GM23338 (cell line): ENCODE measurements at regions not wholly inside any gene's neighbourhood (a gene's known extent, or its start where the extent isn't known, plus 50 kb on each side); places are given as distances from the start of the nearest gene placed in this dataset.

ENCODE experiments used
- ATAC-seq: fragments of 200-7000 bp; cut with Tn5 transposase; 3 replicates; pipeline ENCODE4 v1.9.1; 2020
- DNase-seq: peaks from one replicate; pipeline ENCODE4 v3.0.0-alpha.2; 2015; ENCODE audit warnings: low spot score
- H2AFZ ChIP-seq: fragments of 200-600 bp; sonication (generic); 2 replicates; pipeline ENCODE4 v1.8.0; 2016; ENCODE audit warnings: antibody characterized with exemption, mild to moderate bottlenecking, moderate library complexity
- H3F3A ChIP-seq: fragments of 200-600 bp; sonication (generic); replicated peaks from 2 replicates; pipeline ENCODE4 v1.8.0; 2017; ENCODE audit warnings: antibody characterized with exemption, mixed run types, low read depth
- H3K27ac ChIP-seq: fragments of 200-600 bp; sonication (generic); 2 replicates; pipeline ENCODE4 v1.6.1; 2016; ENCODE audit warnings: low read depth
- H3K27me3 ChIP-seq: fragments of 200-600 bp; sonication (generic); 2 replicates; pipeline ENCODE4 v1.8.0; 2016; ENCODE audit warnings: mild to moderate bottlenecking, mixed run types, moderate library complexity; ENCODE audit not compliant: insufficient read depth
- H3K36me3 ChIP-seq: fragments of 200-600 bp; sonication (generic); 2 replicates; pipeline ENCODE4 v1.8.0; 2016; ENCODE audit warnings: mild to moderate bottlenecking; ENCODE audit not compliant: insufficient read depth
- H3K4me1 ChIP-seq: fragments of 200-600 bp; sonication (generic); 2 replicates; pipeline ENCODE4 v1.8.0; 2016; ENCODE audit warnings: mild to moderate bottlenecking, moderate library complexity; ENCODE audit not compliant: insufficient read depth
- H3K4me2 ChIP-seq: fragments of 200-600 bp; sonication (generic); 2 replicates; pipeline ENCODE4 v1.7.1; 2017; ENCODE audit warnings: mixed run types
- H3K4me3 ChIP-seq: fragments of 200-600 bp; sonication (generic); 2 replicates; pipeline ENCODE4 v1.6.1; 2016; ENCODE audit warnings: mixed run types
- H3K79me2 ChIP-seq: fragments of 200-600 bp; sonication (generic); replicated peaks from 2 replicates; pipeline ENCODE4 v1.8.0; 2017; ENCODE audit warnings: mild to moderate bottlenecking; ENCODE audit not compliant: insufficient read depth
- H3K9me2 ChIP-seq: fragments of 200-600 bp; sonication (generic); 2 replicates; pipeline ENCODE4 v1.8.0; 2017; ENCODE audit not compliant: insufficient read depth
- H4K20me1 ChIP-seq: fragments of 200-600 bp; sonication (generic); replicated peaks from 2 replicates; pipeline ENCODE4 v1.8.0; 2017; ENCODE audit warnings: mild to moderate bottlenecking; ENCODE audit not compliant: insufficient read depth
- H3K27ac Mint-ChIP-seq: 2 replicates; pipeline ENCODE4 v1.8.0; 2020; ENCODE audit warnings: inconsistent platforms, mild to moderate bottlenecking, moderate library complexity, mixed read lengths
- H3K27me3 Mint-ChIP-seq: 3 replicates; pipeline ENCODE4 v1.8.0; 2022; ENCODE audit warnings: low read depth, mild to moderate bottlenecking, moderate library complexity, mixed read lengths, inconsistent platforms; ENCODE audit not compliant: insufficient read depth, poor library complexity
- H3K36me3 Mint-ChIP-seq: 3 replicates; pipeline ENCODE4 v1.8.0; 2021; ENCODE audit warnings: low read depth, mild to moderate bottlenecking, inconsistent platforms, moderate library complexity, mixed read lengths
- H3K4me1 Mint-ChIP-seq: 3 replicates; pipeline ENCODE4 v1.8.0; 2020; ENCODE audit warnings: mild to moderate bottlenecking, inconsistent platforms, mixed read lengths
- H3K4me3 Mint-ChIP-seq: 3 replicates; pipeline ENCODE4 v1.8.0; 2021; ENCODE audit warnings: moderate library complexity, mild to moderate bottlenecking, inconsistent platforms, mixed read lengths
- H3K9me3 Mint-ChIP-seq: 3 replicates; pipeline ENCODE4 v1.8.0; 2020; ENCODE audit warnings: moderate library complexity, mild to moderate bottlenecking, inconsistent platforms, mixed read lengths
- CREB1 ChIP-seq: fragments of 250-450 bp; sonication (Bioruptor Pico); IDR thresholded peaks from 2 replicates; pipeline ENCODE4 v1.5.0; 2020; ENCODE audit warnings: low read depth, mild to moderate bottlenecking, moderate library complexity
- EZH2 ChIP-seq: fragments of 200-600 bp; sonication (generic); IDR thresholded peaks from one replicate; pipeline ENCODE4 v1.8.0; 2017; ENCODE audit warnings: antibody characterized with exemption, mild to moderate bottlenecking, low read depth; ENCODE audit not compliant: unreplicated experiment
- EZH2phosphoT487 ChIP-seq: fragments of 200-600 bp; sonication (generic); IDR thresholded peaks from one replicate; pipeline ENCODE4 v1.8.1; 2018; ENCODE audit warnings: antibody characterized with exemption; ENCODE audit not compliant: unreplicated experiment
- POLR2AphosphoS5 ChIP-seq: IDR thresholded peaks from 2 replicates; pipeline ENCODE4 v1.6.1; 2016; ENCODE audit warnings: antibody characterized with exemption, low read depth
- STAT1 ChIP-seq: IDR thresholded peaks from one replicate; pipeline ENCODE4 v1.6.1; 2016; ENCODE audit warnings: antibody characterized with exemption; ENCODE audit not compliant: unreplicated experiment
- ZNF114 ChIP-seq: fragments of 250-450 bp; sonication (Bioruptor Pico); IDR thresholded peaks from 2 replicates; pipeline ENCODE4 v1.5.0; 2020; ENCODE audit warnings: mild to moderate bottlenecking, moderate library complexity
- ZNF331 ChIP-seq: fragments of 250-450 bp; sonication (Bioruptor Pico); IDR thresholded peaks from 2 replicates; pipeline ENCODE4 v1.5.0; 2020; ENCODE audit warnings: low read depth, mild to moderate bottlenecking, moderate library complexity
- TF ChIP-seq, protein P1 (sequence below): IDR thresholded peaks from one replicate; pipeline ENCODE4 v1.6.1; 2018; ENCODE audit warnings: antibody characterized with exemption; ENCODE audit not compliant: unreplicated experiment
- TF ChIP-seq, protein P2 (sequence below): fragments of 250-450 bp; sonication (Bioruptor Pico); IDR thresholded peaks from 2 replicates; pipeline ENCODE4 v1.5.0; 2020; ENCODE audit warnings: mild to moderate bottlenecking, moderate library complexity
- TF ChIP-seq, protein P3 (sequence below): IDR thresholded peaks from 2 replicates; pipeline ENCODE4 v1.6.1; 2016; ENCODE audit warnings: antibody characterized with exemption

DNA sequence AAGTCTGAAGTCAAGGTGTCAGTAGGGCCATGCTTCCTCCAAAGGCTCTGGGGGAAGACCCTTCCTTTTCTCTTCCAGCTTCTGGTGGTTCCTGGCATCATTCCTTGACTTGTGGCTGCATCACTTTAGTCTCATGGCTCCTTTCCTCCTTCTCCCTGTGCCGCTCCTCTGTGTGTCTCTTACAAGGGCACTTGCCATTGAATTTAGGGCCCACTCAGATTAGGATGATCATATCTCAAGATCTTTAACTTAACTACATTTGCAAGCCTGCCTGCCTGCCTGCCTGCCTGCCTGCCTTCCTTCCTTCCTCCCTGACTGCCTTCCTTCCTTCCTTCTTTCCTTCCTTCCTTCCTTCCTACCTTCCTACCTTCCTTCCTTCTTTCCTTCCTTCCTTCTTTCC lies 89.7 kb upstream of the MPHOSPH6 start (continued):
- TF ChIP-seq, protein P1, sequence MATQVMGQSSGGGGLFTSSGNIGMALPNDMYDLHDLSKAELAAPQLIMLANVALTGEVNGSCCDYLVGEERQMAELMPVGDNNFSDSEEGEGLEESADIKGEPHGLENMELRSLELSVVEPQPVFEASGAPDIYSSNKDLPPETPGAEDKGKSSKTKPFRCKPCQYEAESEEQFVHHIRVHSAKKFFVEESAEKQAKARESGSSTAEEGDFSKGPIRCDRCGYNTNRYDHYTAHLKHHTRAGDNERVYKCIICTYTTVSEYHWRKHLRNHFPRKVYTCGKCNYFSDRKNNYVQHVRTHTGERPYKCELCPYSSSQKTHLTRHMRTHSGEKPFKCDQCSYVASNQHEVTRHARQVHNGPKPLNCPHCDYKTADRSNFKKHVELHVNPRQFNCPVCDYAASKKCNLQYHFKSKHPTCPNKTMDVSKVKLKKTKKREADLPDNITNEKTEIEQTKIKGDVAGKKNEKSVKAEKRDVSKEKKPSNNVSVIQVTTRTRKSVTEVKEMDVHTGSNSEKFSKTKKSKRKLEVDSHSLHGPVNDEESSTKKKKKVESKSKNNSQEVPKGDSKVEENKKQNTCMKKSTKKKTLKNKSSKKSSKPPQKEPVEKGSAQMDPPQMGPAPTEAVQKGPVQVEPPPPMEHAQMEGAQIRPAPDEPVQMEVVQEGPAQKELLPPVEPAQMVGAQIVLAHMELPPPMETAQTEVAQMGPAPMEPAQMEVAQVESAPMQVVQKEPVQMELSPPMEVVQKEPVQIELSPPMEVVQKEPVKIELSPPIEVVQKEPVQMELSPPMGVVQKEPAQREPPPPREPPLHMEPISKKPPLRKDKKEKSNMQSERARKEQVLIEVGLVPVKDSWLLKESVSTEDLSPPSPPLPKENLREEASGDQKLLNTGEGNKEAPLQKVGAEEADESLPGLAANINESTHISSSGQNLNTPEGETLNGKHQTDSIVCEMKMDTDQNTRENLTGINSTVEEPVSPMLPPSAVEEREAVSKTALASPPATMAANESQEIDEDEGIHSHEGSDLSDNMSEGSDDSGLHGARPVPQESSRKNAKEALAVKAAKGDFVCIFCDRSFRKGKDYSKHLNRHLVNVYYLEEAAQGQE, result no peak
- TF ChIP-seq CREB1 (CRISPR knock-in tag), result no peak

DNA sequence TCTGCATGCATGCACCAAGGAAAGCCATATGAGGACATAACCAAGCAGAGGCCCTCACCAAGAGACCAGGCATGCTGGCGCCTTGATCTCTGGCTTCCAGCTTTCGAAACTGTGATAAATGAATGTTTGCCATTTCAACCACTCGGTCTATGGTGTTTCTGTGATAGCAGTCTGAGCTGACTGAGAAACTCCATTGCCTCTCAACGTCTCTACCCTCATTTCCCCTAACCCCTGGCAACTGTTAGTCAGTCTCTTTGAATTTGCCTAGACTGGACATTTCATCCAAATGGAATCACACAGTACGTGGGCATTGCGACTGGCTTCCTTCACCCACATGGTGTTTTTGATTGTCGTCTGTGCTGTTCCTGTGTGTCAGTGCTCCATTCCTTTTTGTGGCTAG lies 88.0 kb upstream of the MPHOSPH6 start:
- Histone ChIP-seq H2AFZ (peak overlapping the region; percentile 76; the same call in 1 of the 2 replicates), H3K27ac (no peak overlapping the region), H3K9me2 (no peaks in the 10 kb centered on the region; the same call in 1 of the 2 replicates), H3K4me1 (no peaks in the 10 kb centered on the region), H3K27me3 (no peaks in the 10 kb centered on the region), H3K4me2 (no peak overlapping the region), H3K4me3 (no peak overlapping the region), H3F3A (no peaks in the 10 kb centered on the region), H3K79me2 (no peaks in the 10 kb centered on the region), H4K20me1 (no peaks in the 10 kb centered on the region), H3K36me3 (no peaks in the 10 kb centered on the region)
- Mint-ChIP-seq H3K4me1 (no peaks in the 10 kb centered on the region), H3K4me3 (no peak overlapping the region), H3K27ac (peak overlapping the region; percentile 69; the same call in 1 of the 2 replicates), H3K36me3 (no peaks in the 10 kb centered on the region), H3K27me3 (peaks cover 9% of the 10 kb centered on the region), H3K9me3 (no peaks in the 10 kb centered on the region)
- no peak for ATAC-seq
- no peak for DNase-seq
- TF ChIP-seq EZH2 (no peak), STAT1 (no peak)

DNA sequence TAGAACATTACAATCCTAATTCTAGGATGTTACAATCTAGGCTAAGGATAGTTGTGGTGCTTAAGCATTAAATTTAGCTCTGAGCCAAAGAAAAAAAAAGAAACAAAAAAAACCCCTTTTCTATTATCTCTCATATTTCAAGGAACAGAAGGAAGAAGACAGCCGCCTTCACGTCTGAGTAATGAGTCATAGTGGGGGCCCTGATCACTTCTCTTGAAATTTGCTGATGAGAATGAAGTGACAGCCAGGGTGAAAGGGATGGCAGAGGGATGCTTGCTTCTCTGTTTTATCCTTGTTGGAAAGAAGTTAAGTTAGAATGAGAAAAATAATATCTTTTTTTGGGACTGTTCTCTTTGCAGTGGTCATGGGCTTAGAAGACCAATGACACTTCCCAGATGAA lies 82.6 kb upstream of the MPHOSPH6 start:
- Histone ChIP-seq H2AFZ (no peak overlapping the region), H3K27ac (no peak overlapping the region), H3F3A (no peaks in the 10 kb centered on the region), H3K4me3 (no peak overlapping the region), H4K20me1 (no peaks in the 10 kb centered on the region), H3K9me2 (no peaks in the 10 kb centered on the region; the same call in 1 of the 2 replicates), H3K27me3 (no peaks in the 10 kb centered on the region), H3K4me2 (no peak overlapping the region), H3K4me1 (no peaks in the 10 kb centered on the region), H3K79me2 (no peaks in the 10 kb centered on the region), H3K36me3 (no peaks in the 10 kb centered on the region)
- no peak for ATAC-seq
- Mint-ChIP-seq H3K9me3 (no peaks in the 10 kb centered on the region; the same call in 2 of the 3 replicates), H3K27me3 (peaks cover 3% of the 10 kb centered on the region), H3K36me3 (no peaks in the 10 kb centered on the region), H3K4me1 (no peaks in the 10 kb centered on the region), H3K27ac (no peak overlapping the region), H3K4me3 (no peak overlapping the region)
- DNase-seq, result no peak
- TF ChIP-seq POLR2AphosphoS5, result no peak
- TF ChIP-seq, protein P2, sequence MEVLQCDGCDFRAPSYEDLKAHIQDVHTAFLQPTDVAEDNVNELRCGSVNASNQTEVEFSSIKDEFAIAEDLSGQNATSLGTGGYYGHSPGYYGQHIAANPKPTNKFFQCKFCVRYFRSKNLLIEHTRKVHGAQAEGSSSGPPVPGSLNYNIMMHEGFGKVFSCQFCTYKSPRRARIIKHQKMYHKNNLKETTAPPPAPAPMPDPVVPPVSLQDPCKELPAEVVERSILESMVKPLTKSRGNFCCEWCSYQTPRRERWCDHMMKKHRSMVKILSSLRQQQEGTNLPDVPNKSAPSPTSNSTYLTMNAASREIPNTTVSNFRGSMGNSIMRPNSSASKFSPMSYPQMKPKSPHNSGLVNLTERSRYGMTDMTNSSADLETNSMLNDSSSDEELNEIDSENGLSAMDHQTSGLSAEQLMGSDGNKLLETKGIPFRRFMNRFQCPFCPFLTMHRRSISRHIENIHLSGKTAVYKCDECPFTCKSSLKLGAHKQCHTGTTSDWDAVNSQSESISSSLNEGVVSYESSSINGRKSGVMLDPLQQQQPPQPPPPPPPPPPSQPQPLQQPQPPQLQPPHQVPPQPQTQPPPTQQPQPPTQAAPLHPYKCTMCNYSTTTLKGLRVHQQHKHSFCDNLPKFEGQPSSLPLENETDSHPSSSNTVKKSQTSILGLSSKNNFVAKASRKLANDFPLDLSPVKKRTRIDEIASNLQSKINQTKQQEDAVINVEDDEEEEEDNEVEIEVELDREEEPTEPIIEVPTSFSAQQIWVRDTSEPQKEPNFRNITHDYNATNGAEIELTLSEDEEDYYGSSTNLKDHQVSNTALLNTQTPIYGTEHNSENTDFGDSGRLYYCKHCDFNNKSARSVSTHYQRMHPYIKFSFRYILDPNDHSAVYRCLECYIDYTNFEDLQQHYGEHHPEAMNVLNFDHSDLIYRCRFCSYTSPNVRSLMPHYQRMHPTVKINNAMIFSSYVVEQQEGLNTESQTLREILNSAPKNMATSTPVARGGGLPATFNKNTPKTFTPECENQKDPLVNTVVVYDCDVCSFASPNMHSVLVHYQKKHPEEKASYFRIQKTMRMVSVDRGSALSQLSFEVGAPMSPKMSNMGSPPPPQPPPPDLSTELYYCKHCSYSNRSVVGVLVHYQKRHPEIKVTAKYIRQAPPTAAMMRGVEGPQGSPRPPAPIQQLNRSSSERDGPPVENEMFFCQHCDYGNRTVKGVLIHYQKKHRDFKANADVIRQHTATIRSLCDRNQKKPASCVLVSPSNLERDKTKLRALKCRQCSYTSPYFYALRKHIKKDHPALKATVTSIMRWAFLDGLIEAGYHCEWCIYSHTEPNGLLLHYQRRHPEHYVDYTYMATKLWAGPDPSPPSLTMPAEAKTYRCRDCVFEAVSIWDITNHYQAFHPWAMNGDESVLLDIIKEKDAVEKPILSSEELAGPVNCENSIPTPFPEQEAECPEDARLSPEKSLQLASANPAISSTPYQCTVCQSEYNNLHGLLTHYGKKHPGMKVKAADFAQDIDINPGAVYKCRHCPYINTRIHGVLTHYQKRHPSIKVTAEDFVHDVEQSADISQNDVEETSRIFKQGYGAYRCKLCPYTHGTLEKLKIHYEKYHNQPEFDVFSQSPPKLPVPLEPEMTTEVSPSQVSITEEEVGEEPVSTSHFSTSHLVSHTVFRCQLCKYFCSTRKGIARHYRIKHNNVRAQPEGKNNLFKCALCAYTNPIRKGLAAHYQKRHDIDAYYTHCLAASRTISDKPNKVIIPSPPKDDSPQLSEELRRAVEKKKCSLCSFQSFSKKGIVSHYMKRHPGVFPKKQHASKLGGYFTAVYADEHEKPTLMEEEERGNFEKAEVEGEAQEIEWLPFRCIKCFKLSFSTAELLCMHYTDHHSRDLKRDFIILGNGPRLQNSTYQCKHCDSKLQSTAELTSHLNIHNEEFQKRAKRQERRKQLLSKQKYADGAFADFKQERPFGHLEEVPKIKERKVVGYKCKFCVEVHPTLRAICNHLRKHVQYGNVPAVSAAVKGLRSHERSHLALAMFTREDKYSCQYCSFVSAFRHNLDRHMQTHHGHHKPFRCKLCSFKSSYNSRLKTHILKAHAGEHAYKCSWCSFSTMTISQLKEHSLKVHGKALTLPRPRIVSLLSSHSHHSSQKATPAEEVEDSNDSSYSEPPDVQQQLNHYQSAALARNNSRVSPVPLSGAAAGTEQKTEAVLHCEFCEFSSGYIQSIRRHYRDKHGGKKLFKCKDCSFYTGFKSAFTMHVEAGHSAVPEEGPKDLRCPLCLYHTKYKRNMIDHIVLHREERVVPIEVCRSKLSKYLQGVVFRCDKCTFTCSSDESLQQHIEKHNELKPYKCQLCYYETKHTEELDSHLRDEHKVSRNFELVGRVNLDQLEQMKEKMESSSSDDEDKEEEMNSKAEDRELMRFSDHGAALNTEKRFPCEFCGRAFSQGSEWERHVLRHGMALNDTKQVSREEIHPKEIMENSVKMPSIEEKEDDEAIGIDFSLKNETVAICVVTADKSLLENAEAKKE (CRISPR knock-in tag), result no peak
- TF ChIP-seq ZNF331 (CRISPR knock-in tag), result no peak
- TF ChIP-seq ZNF114, result no peak
- no peak for TF ChIP-seq EZH2phosphoT487
- no peak for TF ChIP-seq STAT1
- TF ChIP-seq, protein P3, sequence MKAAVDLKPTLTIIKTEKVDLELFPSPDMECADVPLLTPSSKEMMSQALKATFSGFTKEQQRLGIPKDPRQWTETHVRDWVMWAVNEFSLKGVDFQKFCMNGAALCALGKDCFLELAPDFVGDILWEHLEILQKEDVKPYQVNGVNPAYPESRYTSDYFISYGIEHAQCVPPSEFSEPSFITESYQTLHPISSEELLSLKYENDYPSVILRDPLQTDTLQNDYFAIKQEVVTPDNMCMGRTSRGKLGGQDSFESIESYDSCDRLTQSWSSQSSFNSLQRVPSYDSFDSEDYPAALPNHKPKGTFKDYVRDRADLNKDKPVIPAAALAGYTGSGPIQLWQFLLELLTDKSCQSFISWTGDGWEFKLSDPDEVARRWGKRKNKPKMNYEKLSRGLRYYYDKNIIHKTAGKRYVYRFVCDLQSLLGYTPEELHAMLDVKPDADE, result no peak
- TF ChIP-seq EZH2, result no peak
- TF ChIP-seq CREB1 (CRISPR knock-in tag), result no peak
